SH-SY5Y (cell line): ENCODE measurements at regions not wholly inside any gene's neighbourhood (a gene's known extent, or its start where the extent isn't known, plus 50 kb on each side); places are given as distances from the start of the nearest gene placed in this dataset.

ENCODE experiments used
- GATA2 ChIP-seq: IDR thresholded peaks from 2 replicates; pipeline ENCODE4 v1.6.1; 2011; ENCODE audit warnings: mild to moderate bottlenecking, low read depth, low read length
- GATA3 ChIP-seq: IDR thresholded peaks from 2 replicates; pipeline ENCODE4 v1.6.1; 2011; ENCODE audit warnings: low read depth, mild to moderate bottlenecking, low read length, moderate library complexity

- TF ChIP-seq GATA2 (no peak), GATA3 (no peak)
Measured at GRCh38 chr6:164640956-164641355, 668.4 kb downstream of the C6orf118 start.
